Smooth muscle cell (in vitro differentiated cells): ENCODE measurements at regions not wholly inside any gene's neighbourhood (a gene's known extent, or its start where the extent isn't known, plus 50 kb on each side); places are given as distances from the start of the nearest gene placed in this dataset.

Experiments
- DNase-seq: peaks from one replicate; lab custom pipeline; 2025; ENCODE audit not compliant: unreplicated experiment; lab: John Stamatoyannopoulos, UW
- H2AFZ ChIP-seq: fragments of 200-600 bp; sonication (generic); 2 replicates; pipeline ENCODE4 v1.6.0; 2016; ENCODE audit warnings: antibody characterized with exemption, low read depth, mild to moderate bottlenecking
- H3F3A ChIP-seq: fragments of 200-600 bp; sonication (generic); 2 replicates; pipeline ENCODE4 v1.6.0; 2017; ENCODE audit warnings: antibody characterized with exemption, low read depth
- H3K27ac ChIP-seq: fragments of 200-600 bp; sonication (generic); 2 replicates; pipeline ENCODE4 v1.5.1; 2016; ENCODE audit warnings: low read depth, mild to moderate bottlenecking
- H3K27me3 ChIP-seq: fragments of 200-600 bp; sonication (generic); 2 replicates; pipeline ENCODE4 v1.6.1; 2016; ENCODE audit warnings: low read depth, mild to moderate bottlenecking
- H3K36me3 ChIP-seq: fragments of 200-600 bp; sonication (generic); 2 replicates; pipeline ENCODE4 v1.5.1; 2016; ENCODE audit warnings: low read depth
- H3K4me1 ChIP-seq: fragments of 200-600 bp; sonication (generic); 2 replicates; pipeline ENCODE4 v1.5.1; 2016; ENCODE audit warnings: low read depth
- H3K4me2 ChIP-seq: fragments of 200-600 bp; sonication (generic); 2 replicates; pipeline ENCODE4 v1.6.0; 2016; ENCODE audit warnings: mild to moderate bottlenecking
- H3K4me3 ChIP-seq: fragments of 200-600 bp; sonication (generic); 2 replicates; pipeline ENCODE4 v1.5.1; 2016; ENCODE audit warnings: mild to moderate bottlenecking
- H3K79me2 ChIP-seq: fragments of 200-600 bp; sonication (generic); 2 replicates; pipeline ENCODE4 v1.6.0; 2016; ENCODE audit warnings: low read depth, mild to moderate bottlenecking
- H3K9ac ChIP-seq: fragments of 200-600 bp; sonication (generic); 2 replicates; pipeline ENCODE4 v1.6.0; 2016; ENCODE audit warnings: low read depth
- H3K9me3 ChIP-seq: fragments of 200-600 bp; sonication (generic); replicated peaks from 2 replicates; pipeline ENCODE4 v1.5.1; 2016; ENCODE audit warnings: low read depth
- H4K20me1 ChIP-seq: fragments of 200-600 bp; sonication (generic); 2 replicates; pipeline ENCODE4 v1.6.0; 2016; ENCODE audit warnings: low read depth
- CTCF ChIP-seq: fragments of 200-600 bp; sonication (generic); IDR thresholded peaks from 2 replicates; pipeline ENCODE4 v1.5.1; 2017; ENCODE audit warnings: borderline replicate concordance, mild to moderate bottlenecking, antibody characterized with exemption; ENCODE audit not compliant: insufficient read depth, poor library complexity, severe bottlenecking
- WGBS: methylation state at CpG from one replicate; pipeline ENCODE4 v1.1.7; 2016; ENCODE audit warnings: low lambda C conversion rate; 5-methylcytosine and 5-hydroxymethylcytosine counted together

GRCh38 chr20:56900252-56900651 lies 271.1 kb downstream of the TFAP2C start:
- no peaks in the 10 kb centered on the region for H3K9me3 ChIP-seq
- H3F3A ChIP-seq = no peaks in the 10 kb centered on the region
- H3K27me3 ChIP-seq = peaks cover 3% of the 10 kb centered on the region
- no peak overlapping the region for H3K9ac ChIP-seq
- no peak overlapping the region for H3K27ac ChIP-seq
- H3K79me2 ChIP-seq = no peaks in the 10 kb centered on the region
- no peaks in the 10 kb centered on the region for H3K4me1 ChIP-seq
- 95% methylated on average over 9 of the region's 9 CpGs for WGBS
- H2AFZ ChIP-seq = no peak overlapping the region
- H3K4me3 ChIP-seq = no peak overlapping the region
- DNase-seq = no peak
- no peak for TF ChIP-seq CTCF
- no peaks in the 10 kb centered on the region for H3K36me3 ChIP-seq
- H3K4me2 ChIP-seq = no peak overlapping the region
- H4K20me1 ChIP-seq = no peaks in the 10 kb centered on the region

- Histone ChIP-seq H3K4me3 (no peak overlapping the region), H3K4me2 (no peak overlapping the region), H3K79me2 (no peaks in the 10 kb centered on the region), H3K27me3 (peaks cover 2% of the 10 kb centered on the region), H3F3A (no peaks in the 10 kb centered on the region), H2AFZ (no peak overlapping the region), H3K4me1 (no peaks in the 10 kb centered on the region), H4K20me1 (no peaks in the 10 kb centered on the region), H3K27ac (no peak overlapping the region), H3K9me3 (no peaks in the 10 kb centered on the region), H3K36me3 (no peaks in the 10 kb centered on the region), H3K9ac (no peak overlapping the region)
- no peak for DNase-seq
- no peak for TF ChIP-seq CTCF
- 0% methylated on average over 1 of the region's 1 CpG for WGBS
These were observed 274.3 kb downstream of the TFAP2C start for GRCh38 chr20:56903421-56903820.

- DNase-seq = no peak
- no peak for TF ChIP-seq CTCF
- H2AFZ ChIP-seq = no peak overlapping the region
- no peak overlapping the region for H3K4me3 ChIP-seq
- no peaks in the 10 kb centered on the region for H3K9me3 ChIP-seq
- no peak overlapping the region for H3K9ac ChIP-seq
- H4K20me1 ChIP-seq = no peaks in the 10 kb centered on the region
- H3F3A ChIP-seq = no peaks in the 10 kb centered on the region
- H3K36me3 ChIP-seq = no peaks in the 10 kb centered on the region
- no peaks in the 10 kb centered on the region for H3K4me1 ChIP-seq
- H3K79me2 ChIP-seq = no peaks in the 10 kb centered on the region
- H3K27me3 ChIP-seq = no peaks in the 10 kb centered on the region
- no peak overlapping the region for H3K4me2 ChIP-seq
- WGBS = 82% methylated on average over 4 of the region's 4 CpGs
- H3K27ac ChIP-seq = no peak overlapping the region
These were observed 274.8 kb downstream of the TFAP2C start for GRCh38 chr20:56903858-56904257.

- H3K27ac ChIP-seq = no peak overlapping the region
- H3K4me2 ChIP-seq = no peak overlapping the region
- H3K79me2 ChIP-seq = no peaks in the 10 kb centered on the region
- H4K20me1 ChIP-seq = no peaks in the 10 kb centered on the region
- no peak for TF ChIP-seq CTCF
- no peaks in the 10 kb centered on the region for H3K9me3 ChIP-seq
- H3K4me3 ChIP-seq = no peak overlapping the region
- no peaks in the 10 kb centered on the region for H3K27me3 ChIP-seq
- DNase-seq = no peak
- no peak overlapping the region for H3K9ac ChIP-seq
- no peaks in the 10 kb centered on the region for H3K4me1 ChIP-seq
- H2AFZ ChIP-seq = no peak overlapping the region
- no peaks in the 10 kb centered on the region for H3K36me3 ChIP-seq
- 81% methylated on average over 16 of the region's 16 CpGs for WGBS
- no peaks in the 10 kb centered on the region for H3F3A ChIP-seq
These were observed 281.0 kb downstream of the TFAP2C start for GRCh38 chr20:56909918-56910714.
